ENCODE measurements at regions not wholly inside any gene's neighbourhood (a gene's known extent, or its start where the extent isn't known, plus 50 kb on each side); places are given as distances from the start of the nearest gene placed in this dataset.

DNA sequence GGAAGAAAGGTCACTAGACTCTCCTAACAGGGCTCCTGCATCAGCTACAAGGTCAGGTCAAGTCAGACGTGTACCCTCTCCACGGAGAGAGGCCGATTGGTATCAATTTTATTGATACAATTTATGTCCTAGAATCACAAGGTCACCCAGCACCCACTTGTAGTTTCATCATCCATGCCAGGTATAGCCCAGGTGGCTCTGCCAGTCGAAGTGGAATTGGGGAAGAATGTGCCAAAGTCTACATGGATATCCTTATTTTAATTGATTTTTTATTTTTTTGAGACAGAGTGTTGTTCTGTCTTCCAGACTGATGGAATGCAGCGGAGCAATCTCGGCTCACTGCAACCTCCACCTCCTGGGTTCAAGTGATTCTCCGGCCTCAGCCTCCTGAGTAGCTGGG is 334.1 kb downstream of the SHANK2 start:
- Mint-ChIP-seq H3K36me3 (ENCODE audit: insufficient read depth) (peaks cover 4% of the 10 kb centered on the region), H3K27me3 (peaks cover 24 to 27% of the 10 kb centered on the region in 2 donors), H3K9me3 (peaks cover 3 to 23% of the 10 kb centered on the region in 2 donors), H3K27ac (no peak overlapping the region), H3K4me1 (ENCODE audit: low read depth in 2 of 2) (no peaks in the 10 kb centered on the region), H3K4me3 (no peak overlapping the region)
- DNase-seq (no peak), ATAC-seq (replicated peaks) (no peak)

DNA sequence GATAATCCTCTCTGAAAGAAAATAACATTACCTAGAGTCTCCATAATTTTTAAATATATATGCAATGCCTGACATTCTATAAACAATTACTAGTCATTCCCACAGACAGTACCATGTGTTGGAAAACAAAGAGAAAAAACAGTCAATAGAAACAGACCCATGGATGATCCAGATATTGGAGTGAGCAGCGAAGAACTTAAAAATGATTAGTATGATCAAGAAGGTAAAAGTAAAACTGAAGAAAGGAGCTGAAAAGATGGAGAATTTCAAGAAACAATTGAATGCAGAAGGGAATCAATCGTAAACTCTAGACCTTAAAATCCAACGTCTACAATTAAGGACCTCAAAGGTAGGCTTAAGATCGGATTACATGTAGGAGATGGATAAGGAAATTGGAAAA is 330.6 kb downstream of the SHANK2 start:
- H3K9me3 Mint-ChIP-seq = peaks cover 3 to 23% of the 10 kb centered on the region in 2 donors
- no peak overlapping the region for H3K27ac Mint-ChIP-seq
- H3K4me1 Mint-ChIP-seq (ENCODE audit: low read depth in 2 of 2) = no peaks in the 10 kb centered on the region
- H3K4me3 Mint-ChIP-seq = no peak overlapping the region
- ATAC-seq (replicated peaks) = no peak
- H3K36me3 Mint-ChIP-seq (ENCODE audit: insufficient read depth) = peaks cover under 1% of the 10 kb centered on the region
- peaks cover 7 to 14% of the 10 kb centered on the region in 2 donors for H3K27me3 Mint-ChIP-seq
- no peak for DNase-seq

DNA sequence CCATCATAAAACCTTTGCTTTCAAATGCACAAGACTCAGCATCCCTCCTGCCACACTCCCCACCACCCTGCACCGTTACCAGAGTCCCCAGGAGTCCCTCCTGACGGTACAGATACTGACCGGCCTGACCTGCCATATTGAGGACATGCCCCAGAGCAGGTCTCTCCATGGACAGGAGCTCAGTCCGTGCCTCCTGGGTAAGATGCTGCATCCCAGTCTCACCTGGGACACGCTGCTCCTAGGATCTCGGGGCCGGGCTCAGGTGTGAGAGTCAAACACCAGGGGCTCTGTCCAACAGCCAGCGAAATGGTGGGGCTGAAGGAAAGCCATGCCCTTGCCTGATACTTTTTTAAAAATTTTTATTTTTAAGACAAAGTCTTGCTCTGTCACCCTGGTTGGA is 328.3 kb downstream of the SHANK2 start:
- Mint-ChIP-seq H3K4me1 (ENCODE audit: low read depth in 2 of 2) (no peaks in the 10 kb centered on the region), H3K9me3 (peaks cover 3 to 23% of the 10 kb centered on the region in 2 donors), H3K4me3 (no peak overlapping the region), H3K27me3 (peaks cover 8 to 35% of the 10 kb centered on the region in 2 donors), H3K36me3 (ENCODE audit: insufficient read depth) (no peaks in the 10 kb centered on the region), H3K27ac (no peak overlapping the region)
- DNase-seq (no peak), ATAC-seq (replicated peaks) (no peak)

DNA sequence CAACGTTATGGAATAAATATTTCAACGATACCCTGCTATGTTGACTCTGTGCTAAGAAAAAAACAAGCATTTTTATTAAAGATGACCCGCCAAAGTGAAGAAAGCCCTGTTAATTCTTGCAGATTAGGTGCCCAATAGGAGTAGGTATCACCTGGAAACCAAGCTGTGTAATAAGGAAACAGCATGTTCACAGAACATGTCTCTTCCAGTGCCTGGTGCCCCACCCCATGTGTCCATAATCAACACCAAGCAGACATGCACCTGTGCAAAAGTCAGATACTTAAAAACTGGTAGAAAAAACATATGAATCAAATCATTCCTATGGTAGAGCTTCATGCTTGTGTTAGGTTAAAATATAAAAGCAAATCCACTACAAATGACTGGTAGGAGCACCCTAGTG is 327.1 kb downstream of the SHANK2 start:
- ATAC-seq (replicated peaks) (no peak), DNase-seq (no peak)
- Mint-ChIP-seq H3K9me3 (peaks cover 3 to 29% of the 10 kb centered on the region in 2 donors), H3K36me3 (ENCODE audit: insufficient read depth) (no peaks in the 10 kb centered on the region), H3K4me1 (ENCODE audit: low read depth in 2 of 2) (no peaks in the 10 kb centered on the region), H3K27ac (no peak overlapping the region), H3K27me3 (peaks cover 8 to 34% of the 10 kb centered on the region in 2 donors), H3K4me3 (no peak overlapping the region)

DNA sequence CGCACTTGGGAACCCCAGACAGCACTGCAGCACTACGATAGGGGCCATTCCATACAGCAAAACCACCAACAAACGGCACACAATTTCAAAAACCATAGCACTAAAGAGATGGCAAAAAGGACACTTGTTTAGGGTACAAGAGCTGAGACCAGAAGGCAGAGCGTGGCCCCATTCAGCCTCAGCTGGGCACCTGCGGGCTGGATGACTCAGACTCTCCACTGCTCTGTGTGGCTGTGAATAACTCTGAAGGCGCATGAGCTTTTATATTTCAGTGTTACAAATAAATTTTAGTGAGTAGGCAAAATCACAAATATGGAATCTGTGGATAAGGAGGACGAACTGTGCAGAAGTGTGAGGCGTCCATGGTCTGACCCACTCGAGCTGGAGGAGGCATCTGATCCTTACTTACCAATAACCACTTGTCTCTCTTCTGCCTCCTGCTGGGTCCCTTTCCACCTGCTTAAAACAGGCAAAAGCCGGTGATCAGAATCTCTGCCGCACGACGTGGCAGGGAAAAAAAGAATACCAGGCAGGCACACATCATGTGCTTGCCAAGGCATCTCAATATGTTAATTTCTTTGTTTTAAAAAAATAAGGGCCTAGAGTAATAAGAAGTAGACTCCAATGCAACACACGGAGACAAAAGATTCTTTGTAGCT is 325.7 kb downstream of the SHANK2 start:
- Mint-ChIP-seq H3K27me3 (peaks cover 8 to 34% of the 10 kb centered on the region in 2 donors), H3K4me3 (no peak overlapping the region), H3K36me3 (ENCODE audit: insufficient read depth) (no peaks in the 10 kb centered on the region), H3K27ac (no peak overlapping the region), H3K4me1 (ENCODE audit: low read depth in 2 of 2) (no peaks in the 10 kb centered on the region), H3K9me3 (peaks cover 3 to 19% of the 10 kb centered on the region in 2 donors)
- DNase-seq (no peak), ATAC-seq (replicated peaks) (no peak)

DNA sequence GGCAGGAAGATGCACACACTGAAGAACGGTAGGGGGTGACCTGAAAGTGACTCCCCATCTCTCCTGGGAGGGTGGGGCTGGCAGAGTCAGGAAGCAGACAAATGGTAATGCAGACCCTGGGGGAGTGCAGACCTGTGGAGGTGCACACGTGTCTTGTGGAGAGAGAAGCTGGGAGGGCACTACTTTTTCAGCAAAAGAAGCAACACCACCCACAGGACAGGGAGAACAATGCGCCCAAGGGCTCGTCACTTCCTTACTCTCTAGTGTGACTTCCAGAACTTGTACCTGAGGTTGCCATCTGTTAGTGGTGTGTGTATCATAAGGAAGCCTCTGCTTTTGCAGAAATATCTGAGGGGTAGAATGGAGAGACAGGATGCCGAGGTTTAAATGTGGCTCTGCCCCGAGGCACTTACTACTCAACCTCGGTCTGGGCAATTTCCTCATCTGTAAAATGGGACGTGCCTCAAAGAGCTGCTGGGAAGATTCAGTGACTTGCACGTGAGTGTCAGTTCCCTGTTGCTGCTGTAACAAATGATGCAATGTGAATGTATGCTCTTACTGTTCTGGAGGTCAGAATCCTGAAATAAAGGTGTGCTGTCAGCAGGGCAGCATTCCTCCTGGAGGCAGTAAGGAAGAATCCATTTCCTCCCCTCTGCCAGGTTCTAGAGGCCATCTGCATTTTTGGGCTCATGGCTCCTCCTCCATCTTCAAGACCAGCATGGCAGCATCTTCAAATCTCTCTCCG is 323.4 kb downstream of the SHANK2 start:
- DNase-seq = no peak
- Mint-ChIP-seq H3K27ac (no peak overlapping the region), H3K27me3 (peaks cover 8 to 46% of the 10 kb centered on the region in 2 donors), H3K4me1 (ENCODE audit: low read depth in 2 of 2) (no peaks in the 10 kb centered on the region), H3K36me3 (ENCODE audit: insufficient read depth) (no peaks in the 10 kb centered on the region), H3K9me3 (peaks cover 2 to 6% of the 10 kb centered on the region in 2 donors), H3K4me3 (no peak overlapping the region)
- no peak for ATAC-seq (replicated peaks)

DNA sequence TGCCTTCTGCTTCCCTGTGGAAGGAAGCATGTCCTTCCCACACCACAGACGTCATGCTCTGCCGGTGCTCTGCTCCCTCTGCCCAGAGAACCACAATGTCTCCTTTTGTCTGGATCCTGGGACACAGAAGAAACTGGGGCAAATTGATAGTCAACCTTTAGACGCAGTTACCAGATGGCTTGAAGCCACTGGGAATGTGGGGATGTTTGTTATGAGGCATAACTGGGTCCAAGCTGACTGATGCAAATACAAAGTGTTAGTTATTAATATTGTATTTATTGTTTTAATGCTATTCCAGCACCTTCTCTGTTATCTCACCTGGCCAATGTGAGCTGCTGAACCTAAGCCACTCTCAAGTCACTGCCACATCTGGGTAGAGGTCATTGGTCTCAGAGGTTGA is 322.2 kb downstream of the SHANK2 start:
- peaks cover 2 to 6% of the 10 kb centered on the region in 2 donors for H3K9me3 Mint-ChIP-seq
- ATAC-seq (replicated peaks) (no peak), DNase-seq (no peak)
- H3K4me1 Mint-ChIP-seq (ENCODE audit: low read depth in 2 of 2) = no peaks in the 10 kb centered on the region
- H3K27me3 Mint-ChIP-seq = peaks cover 8 to 46% of the 10 kb centered on the region in 2 donors
- no peak overlapping the region for H3K4me3 Mint-ChIP-seq
- no peak overlapping the region for H3K27ac Mint-ChIP-seq
- H3K36me3 Mint-ChIP-seq (ENCODE audit: insufficient read depth) = no peaks in the 10 kb centered on the region

DNA sequence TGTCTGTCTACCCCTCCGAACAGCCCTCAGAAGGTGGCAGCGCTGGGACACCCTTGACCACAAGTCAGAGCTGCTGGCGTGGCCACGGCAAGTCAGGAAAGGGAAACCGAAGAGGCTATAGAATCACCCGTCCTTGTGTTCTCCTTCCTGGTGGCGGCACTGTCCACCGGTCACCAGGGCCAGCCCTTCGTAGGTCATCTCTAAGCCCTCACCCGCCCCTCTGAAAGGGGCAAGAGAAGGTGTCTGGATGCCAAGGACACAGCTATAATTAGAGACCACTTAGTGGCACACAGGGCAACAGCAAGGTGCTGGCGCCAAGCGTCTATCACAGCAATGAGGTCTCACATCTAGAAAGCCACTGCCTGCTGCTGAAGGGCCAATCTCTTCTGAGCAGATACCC is 320.9 kb downstream of the SHANK2 start:
- Mint-ChIP-seq H3K4me3 (no peak overlapping the region), H3K9me3 (peaks cover 2 to 6% of the 10 kb centered on the region in 2 donors), H3K4me1 (ENCODE audit: low read depth in 2 of 2) (no peaks in the 10 kb centered on the region), H3K27me3 (peaks cover 8 to 46% of the 10 kb centered on the region in 2 donors), H3K36me3 (ENCODE audit: insufficient read depth) (no peaks in the 10 kb centered on the region), H3K27ac (no peak overlapping the region)
- ATAC-seq (replicated peaks) (no peak), DNase-seq (no peak)

DNA sequence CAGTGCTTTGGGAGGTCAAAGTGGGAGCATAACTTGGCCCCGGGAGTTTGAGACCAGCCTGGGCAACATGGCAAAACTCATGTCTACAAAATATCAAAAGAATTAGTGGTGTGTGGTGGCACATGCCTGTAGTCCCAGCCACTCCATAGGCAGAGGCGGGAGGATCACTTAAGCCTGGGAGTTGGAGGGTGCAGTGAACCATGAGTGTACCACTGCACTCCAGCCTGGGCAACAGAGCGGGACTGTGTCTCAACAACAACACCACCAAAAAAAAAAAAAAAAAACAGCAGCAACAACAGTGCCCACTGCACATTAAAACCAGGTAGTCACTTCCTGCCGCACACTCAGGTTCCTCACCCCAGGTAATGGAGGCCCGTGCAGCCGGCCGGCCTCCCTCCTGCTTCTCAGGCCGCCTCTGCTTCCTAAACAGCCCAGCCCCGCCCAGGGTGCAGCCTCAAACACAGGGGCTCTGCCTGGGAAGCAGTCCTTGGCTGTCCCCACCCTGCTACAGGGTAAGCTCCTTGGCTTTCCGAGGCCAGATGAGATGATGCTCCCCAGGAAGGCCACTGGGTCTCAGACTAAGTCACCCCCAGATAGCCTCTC is 318.3 kb downstream of the SHANK2 start:
- peaks cover 0 to 1% of the 10 kb centered on the region in 2 donors for H3K4me1 Mint-ChIP-seq (ENCODE audit: low read depth in 2 of 2)
- DNase-seq (no peak), ATAC-seq (replicated peaks) (no peak)
- no peak overlapping the region for H3K4me3 Mint-ChIP-seq
- peaks cover 9 to 30% of the 10 kb centered on the region in 2 donors for H3K27me3 Mint-ChIP-seq
- peaks cover 2 to 6% of the 10 kb centered on the region in 2 donors for H3K9me3 Mint-ChIP-seq
- no peaks in the 10 kb centered on the region for H3K36me3 Mint-ChIP-seq (ENCODE audit: insufficient read depth)
- H3K27ac Mint-ChIP-seq = no peak overlapping the region

DNA sequence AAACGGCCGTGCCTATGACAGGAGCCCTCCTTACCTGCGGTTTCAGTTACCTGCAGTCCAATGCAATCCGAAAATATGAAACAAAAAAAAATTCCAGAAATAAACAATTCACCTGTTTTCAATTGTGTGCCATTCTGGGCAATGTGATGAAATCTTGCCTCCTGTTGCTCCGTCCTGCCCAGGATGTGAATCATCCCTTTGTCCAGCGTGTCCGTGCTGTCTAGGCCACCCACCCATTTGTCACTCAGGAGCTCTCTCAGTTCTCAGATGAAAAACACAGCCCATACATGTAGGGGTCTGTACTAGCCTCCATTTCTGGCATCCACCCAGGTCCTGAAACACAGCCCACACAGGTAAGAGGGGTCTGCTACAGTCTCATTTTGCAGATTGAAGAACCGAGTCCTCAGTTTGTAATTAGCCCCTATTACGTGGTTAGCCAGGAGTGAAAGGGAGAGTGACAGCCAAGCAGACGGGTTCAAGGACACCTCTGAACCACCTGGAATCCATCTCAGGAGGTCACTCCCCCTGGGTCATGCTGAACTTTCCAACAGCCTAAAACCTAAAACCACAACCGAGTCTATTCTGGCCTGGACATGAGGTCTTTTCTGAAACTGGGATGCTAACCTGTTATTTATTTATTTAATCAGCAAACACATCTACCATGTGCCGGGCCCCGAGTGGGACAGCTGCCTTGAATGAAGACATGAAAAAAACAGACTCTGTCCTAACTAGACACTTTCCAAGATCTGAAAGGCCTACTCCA is 317.2 kb downstream of the SHANK2 start:
- Mint-ChIP-seq H3K36me3 (ENCODE audit: insufficient read depth) (peaks cover under 1% of the 10 kb centered on the region), H3K4me3 (no peak overlapping the region), H3K9me3 (peaks cover 1 to 7% of the 10 kb centered on the region in 2 donors), H3K4me1 (ENCODE audit: low read depth in 2 of 2) (peaks cover 0 to 1% of the 10 kb centered on the region in 2 donors), H3K27me3 (peaks cover 9 to 21% of the 10 kb centered on the region in 2 donors), H3K27ac (no peak overlapping the region)
- ATAC-seq (replicated peaks) = no peak
- no peak for DNase-seq

DNA sequence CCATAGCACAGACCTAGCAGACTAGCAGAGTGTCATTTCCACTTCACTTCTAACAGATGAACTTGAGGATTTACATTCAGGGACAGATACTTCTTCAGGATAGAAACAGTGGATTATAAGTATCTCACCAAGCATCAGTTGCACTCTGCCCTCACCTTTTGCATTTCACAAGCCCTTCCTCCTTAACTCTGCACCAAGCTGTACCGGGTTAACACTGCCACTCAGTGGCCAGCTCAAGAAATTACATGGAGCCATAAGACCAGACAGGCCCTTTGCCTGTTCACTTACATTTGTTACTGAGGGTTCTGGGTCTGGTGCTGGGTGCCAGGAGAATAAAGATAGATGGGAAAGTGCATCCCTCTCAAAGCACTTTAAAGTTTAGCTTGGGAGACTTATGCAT is 309.8 kb downstream of the SHANK2 start:
- peaks cover 0 to 1% of the 10 kb centered on the region in 2 donors for H3K4me1 Mint-ChIP-seq (ENCODE audit: low read depth in 2 of 2)
- H3K27me3 Mint-ChIP-seq = peaks cover 9 to 26% of the 10 kb centered on the region in 2 donors
- H3K9me3 Mint-ChIP-seq = peaks cover 24 to 55% of the 10 kb centered on the region in 2 donors
- no peak for ATAC-seq (replicated peaks)
- peaks cover 4% of the 10 kb centered on the region for H3K36me3 Mint-ChIP-seq (ENCODE audit: insufficient read depth)
- DNase-seq = no peak
- H3K4me3 Mint-ChIP-seq = no peak overlapping the region
- H3K27ac Mint-ChIP-seq = no peak overlapping the region

DNA sequence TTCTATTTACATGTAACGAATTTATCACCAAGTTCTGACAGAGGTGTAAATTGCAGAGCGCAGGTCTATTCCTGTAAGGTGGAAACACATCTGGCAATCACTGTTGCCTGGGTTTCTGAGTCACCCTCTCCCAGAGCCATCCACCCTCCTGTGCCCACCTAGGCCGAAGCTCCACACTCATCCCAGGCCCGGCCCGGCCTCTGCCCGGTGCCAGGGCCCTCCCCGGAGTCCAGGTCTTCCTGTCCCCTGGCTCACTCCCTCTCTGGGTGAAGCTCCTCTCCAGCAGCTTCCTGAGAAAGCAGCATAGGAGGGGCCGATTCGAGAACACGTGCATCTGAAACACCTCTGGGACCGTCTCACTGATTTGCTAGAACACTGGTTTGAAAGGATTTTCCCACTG is 308.2 kb downstream of the SHANK2 start:
- DNase-seq (no peak), ATAC-seq (replicated peaks) (no peak)
- H3K4me1 Mint-ChIP-seq (ENCODE audit: low read depth in 2 of 2) = no peaks in the 10 kb centered on the region
- peaks cover 7 to 28% of the 10 kb centered on the region in 2 donors for H3K27me3 Mint-ChIP-seq
- peaks cover 27 to 62% of the 10 kb centered on the region in 2 donors for H3K9me3 Mint-ChIP-seq
- H3K4me3 Mint-ChIP-seq = no peak overlapping the region
- H3K27ac Mint-ChIP-seq = no peak overlapping the region
- H3K36me3 Mint-ChIP-seq (ENCODE audit: insufficient read depth) = peaks cover 4% of the 10 kb centered on the region

DNA sequence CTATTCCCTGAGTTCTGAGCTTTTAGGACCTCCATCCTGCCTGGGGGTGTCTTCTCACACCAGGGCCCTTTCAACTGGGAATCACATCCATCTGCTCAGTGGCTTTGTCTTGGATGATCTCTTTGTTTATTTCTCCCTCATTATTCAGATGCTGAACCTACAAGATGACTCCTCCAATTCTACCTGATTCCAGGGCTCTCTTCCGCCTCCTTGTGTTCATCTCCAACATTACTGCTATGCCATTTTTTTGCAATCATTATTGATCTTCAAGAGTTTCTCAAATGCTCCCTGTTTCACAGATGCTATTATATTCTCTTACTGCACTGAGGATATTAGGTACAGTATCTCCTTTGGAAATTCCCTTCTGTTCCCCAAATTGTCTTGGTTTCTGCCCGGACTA is 307.7 kb downstream of the SHANK2 start:
- Mint-ChIP-seq H3K9me3 (peaks cover 25 to 60% of the 10 kb centered on the region in 2 donors), H3K27ac (no peak overlapping the region), H3K4me1 (ENCODE audit: low read depth in 2 of 2) (no peaks in the 10 kb centered on the region), H3K27me3 (peaks cover 7 to 28% of the 10 kb centered on the region in 2 donors), H3K36me3 (ENCODE audit: insufficient read depth) (peaks cover 4% of the 10 kb centered on the region), H3K4me3 (no peak overlapping the region)
- ATAC-seq (replicated peaks) = no peak
- no peak for DNase-seq

Data from effector memory CD8-positive, alpha-beta T cell (primary cell).